ENCODE measurements at regions not wholly inside any gene's neighbourhood (a gene's known extent, or its start where the extent isn't known, plus 50 kb on each side); places are given as distances from the start of the nearest gene placed in this dataset.

GRCh38 chr13:29980339-29980738, 129.9 kb upstream of the UBL3 start:
- Histone ChIP-seq H3K27ac (ENCODE audit: extremely low read depth, low read depth, low read length) (no peak overlapping the region), H3K4me1 (ENCODE audit: control insufficient read depth, insufficient read depth, low read length) (no peaks in the 10 kb centered on the region), H3K4me3 (ENCODE audit: low read depth, low read length) (no peak overlapping the region), H3K9me3 (ENCODE audit: control insufficient read depth, insufficient read depth, low read depth, low read length) (no peaks in the 10 kb centered on the region), H3K36me3 (ENCODE audit: control insufficient read depth in 2 of 2, insufficient read depth in 1 of 2, low read length in 2 of 2) (no peaks in the 10 kb centered on the region)
- TF ChIP-seq ZNF146 (tag by site-specific recombination; IDR thresholded peaks at IDR 0.05), result no peak
- no peak for TF ChIP-seq ZNF26 (tag by site-specific recombination; IDR thresholded peaks at IDR 0.05)
- no peak for TF ChIP-seq ZNF280D (tag by site-specific recombination; IDR thresholded peaks at IDR 0.05)
- no peak for TF ChIP-seq ZNF37A (tag by site-specific recombination; IDR thresholded peaks at IDR 0.05)
- no peak for TF ChIP-seq ZNF266 (tag by site-specific recombination; IDR thresholded peaks at IDR 0.05; ENCODE audit: low read depth)
- TF ChIP-seq ZNF112 (tag by site-specific recombination; IDR thresholded peaks at IDR 0.05), result no peak
- TF ChIP-seq KLF9 (tag by site-specific recombination; IDR thresholded peaks at IDR 0.05; ENCODE audit: low read depth), result no peak
- TF ChIP-seq ZNF571 (tag by site-specific recombination; IDR thresholded peaks at IDR 0.05), result no peak
- no peak for TF ChIP-seq ZFP3 (tag by site-specific recombination; IDR thresholded peaks at IDR 0.05; ENCODE audit: low read depth)
- TF ChIP-seq ZNF701 (tag by site-specific recombination; IDR thresholded peaks at IDR 0.05), result no peak
- TF ChIP-seq HIC1 (tag by site-specific recombination; IDR thresholded peaks at IDR 0.05), result no peak
- no peak for TF ChIP-seq ZNF776 (tag by site-specific recombination; IDR thresholded peaks at IDR 0.05; ENCODE audit: borderline replicate concordance)
- CTCF ChIA-PET, result no interaction called here
- POLR2A ChIA-PET, result no interaction called here

- CTCF ChIA-PET, result no interaction called here
- Histone ChIP-seq H3K4me3 (ENCODE audit: low read depth, low read length) (no peak overlapping the region), H3K27ac (ENCODE audit: extremely low read depth, low read depth, low read length) (no peak overlapping the region), H3K36me3 (ENCODE audit: control insufficient read depth in 2 of 2, insufficient read depth in 1 of 2, low read length in 2 of 2) (no peaks in the 10 kb centered on the region), H3K4me1 (ENCODE audit: control insufficient read depth, insufficient read depth, low read length) (no peaks in the 10 kb centered on the region), H3K9me3 (ENCODE audit: control insufficient read depth, insufficient read depth, low read depth, low read length) (no peaks in the 10 kb centered on the region)
- POLR2A ChIA-PET, result no interaction called here
- TF ChIP-seq PATZ1 (tag by site-specific recombination; IDR thresholded peaks at IDR 0.05) (no peak), ZBTB1 (tag by site-specific recombination; IDR thresholded peaks at IDR 0.05) (no peak), ZNF561 (tag by site-specific recombination; IDR thresholded peaks at IDR 0.05; ENCODE audit: borderline replicate concordance) (no peak), ZNF626 (tag by site-specific recombination; IDR thresholded peaks at IDR 0.05) (no peak), ZNF423 (tag by site-specific recombination; IDR thresholded peaks at IDR 0.05) (no peak), ZNF529 (tag by site-specific recombination; IDR thresholded peaks at IDR 0.05; ENCODE audit: insufficient replicate concordance) (no peak), GFI1B (tag by site-specific recombination; IDR thresholded peaks at IDR 0.05) (no peak), ZBTB48 (tag by site-specific recombination; IDR thresholded peaks at IDR 0.05) (no peak), ZSCAN18 (tag by site-specific recombination; IDR thresholded peaks at IDR 0.05) (no peak), ZNF324 (tag by site-specific recombination; IDR thresholded peaks at IDR 0.05) (no peak), KLF17 (tag by site-specific recombination; IDR thresholded peaks at IDR 0.05) (no peak), ZNF18 (tag by site-specific recombination; IDR thresholded peaks at IDR 0.05) (no peak)
Observed at GRCh38 chr13:29978211-29978610, 127.8 kb upstream of the UBL3 start.
